ENCODE measurements at regions not wholly inside any gene's neighbourhood (a gene's known extent, or its start where the extent isn't known, plus 50 kb on each side); places are given as distances from the start of the nearest gene placed in this dataset.
A peak's percentile ranks its signal among the peaks of the same experiment; 100 is the strongest.

GRCh38 chr20:10990625-10991382, 317.0 kb upstream of the JAG1 start:
- DNase-seq (ENCODE audit: low read depth, low spot score), result no peak

GRCh38 chr20:10992731-10993130, 318.9 kb upstream of the JAG1 start:
- peak; percentile 58 for DNase-seq (ENCODE audit: low read depth, low spot score)

GRCh38 chr20:10994991-10995700, 321.3 kb upstream of the JAG1 start:
- DNase-seq (ENCODE audit: low read depth, low spot score), result no peak

- no peak for DNase-seq (ENCODE audit: low read depth, low spot score)
Observed at GRCh38 chr20:10998476-10998875, 324.7 kb upstream of the JAG1 start.

DNA sequence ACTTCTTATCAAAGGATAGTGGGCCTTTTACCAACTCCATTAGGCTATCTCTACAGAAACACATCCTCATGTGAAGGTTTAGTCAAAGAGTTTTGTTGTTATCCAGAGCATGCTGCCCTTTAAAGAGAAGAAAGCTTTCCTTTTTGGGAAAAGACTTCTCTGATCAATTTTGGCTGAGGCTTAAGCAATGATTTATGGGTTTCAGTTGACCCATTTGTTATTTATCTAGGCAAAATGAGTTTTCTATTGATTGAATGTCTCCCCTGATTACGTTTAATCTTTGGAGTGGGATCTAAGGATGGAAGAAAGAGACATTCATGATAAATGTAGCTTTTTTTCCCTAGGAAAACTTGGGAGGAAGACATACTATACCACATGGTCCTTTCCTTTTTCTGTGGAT, 326.6 kb upstream of the JAG1 start:
- no peak for DNase-seq (ENCODE audit: low read depth, low spot score)

DNA sequence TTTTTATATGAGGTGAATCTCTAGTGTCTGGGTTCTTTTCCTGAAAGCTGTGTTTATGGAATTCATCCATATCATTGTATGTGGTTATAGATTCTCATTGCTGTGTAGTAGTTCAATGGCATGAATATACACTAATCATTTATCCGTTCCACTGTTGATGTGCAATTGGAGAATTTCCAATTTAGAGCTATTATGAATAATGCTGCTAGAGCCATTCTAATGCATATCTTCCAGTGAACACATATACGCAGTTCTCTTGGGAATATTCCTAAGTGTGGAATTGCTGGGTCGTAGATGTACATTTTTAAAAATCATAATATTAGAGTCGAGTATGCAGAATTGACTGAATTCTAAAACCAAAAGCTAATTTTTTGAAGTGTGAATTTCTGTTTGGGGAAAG, 327.5 kb upstream of the JAG1 start:
- DNase-seq (ENCODE audit: low read depth, low spot score), result no peak

- no peak for DNase-seq (ENCODE audit: low read depth, low spot score)
Observed at GRCh38 chr20:11001764-11002540, 328.2 kb upstream of the JAG1 start.

DNA sequence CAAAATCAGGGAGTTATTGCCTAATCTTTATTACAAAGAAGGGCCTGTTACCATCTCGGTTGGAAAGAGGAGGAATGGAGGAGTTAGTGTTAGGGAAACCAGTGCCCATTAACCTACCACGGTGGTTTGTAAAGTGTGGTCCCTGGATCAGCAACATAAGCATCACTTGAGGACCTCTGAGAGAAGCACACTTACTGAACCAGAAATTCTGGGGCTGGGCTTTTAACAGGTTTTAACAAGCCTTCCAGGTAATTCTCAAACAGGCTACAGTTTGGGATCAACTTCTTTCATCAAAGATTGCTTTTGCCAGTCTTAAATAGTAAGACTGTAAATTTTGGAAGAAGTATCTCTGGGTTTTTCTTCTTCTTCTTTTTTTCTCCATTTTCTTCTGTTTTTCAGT, 329.5 kb upstream of the JAG1 start:
- no peak for DNase-seq (ENCODE audit: low read depth, low spot score)

DNA sequence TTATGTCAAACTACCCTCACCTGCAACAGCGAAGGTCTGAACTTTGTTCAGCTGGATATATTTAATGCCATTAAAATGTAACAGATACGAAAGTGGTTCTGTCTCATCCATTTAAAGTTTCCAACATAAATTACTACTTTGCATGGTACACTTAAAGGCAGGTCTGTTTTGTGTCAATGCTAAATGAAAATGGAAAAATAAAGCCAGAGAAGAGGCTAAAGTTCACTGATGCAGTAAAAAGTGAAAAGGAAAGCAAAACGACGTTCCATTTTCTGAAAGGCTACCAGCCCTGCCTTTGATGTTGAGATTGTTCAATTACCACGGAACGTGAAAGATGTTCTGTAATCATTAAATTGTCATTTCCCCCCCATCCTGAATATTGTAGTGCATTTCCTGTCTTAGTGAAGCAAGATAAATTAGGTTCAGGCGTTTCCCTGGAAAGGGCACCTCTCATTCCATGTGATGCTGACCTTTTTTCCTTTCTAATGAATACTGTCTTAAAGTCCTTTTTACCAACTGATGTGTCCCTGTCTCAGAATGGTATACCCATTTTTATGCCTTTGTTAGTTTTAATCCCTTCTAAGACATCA, 334.7 kb upstream of the JAG1 start:
- no peak for DNase-seq (ENCODE audit: low read depth, low spot score)

DNA sequence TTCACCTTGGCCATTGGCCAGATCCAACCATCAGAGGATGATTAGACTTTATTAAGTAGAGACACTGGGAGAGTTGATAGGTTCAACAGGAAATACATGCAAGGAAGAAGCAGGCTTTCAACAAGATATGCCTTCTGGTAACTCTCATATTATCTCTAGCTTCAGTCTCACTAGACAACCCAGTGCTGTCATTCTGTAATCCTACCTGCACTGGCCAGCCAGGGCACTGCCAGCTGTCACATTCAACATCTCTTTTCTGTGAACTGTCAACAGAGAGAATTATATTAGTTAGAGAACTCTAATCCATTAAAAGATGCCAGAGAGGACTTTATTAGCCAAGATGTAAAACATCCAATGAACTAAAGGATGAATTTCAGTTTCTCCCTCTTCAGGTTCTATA, 337.9 kb upstream of the JAG1 start:
- DNase-seq (ENCODE audit: low read depth, low spot score), result no peak

DNA sequence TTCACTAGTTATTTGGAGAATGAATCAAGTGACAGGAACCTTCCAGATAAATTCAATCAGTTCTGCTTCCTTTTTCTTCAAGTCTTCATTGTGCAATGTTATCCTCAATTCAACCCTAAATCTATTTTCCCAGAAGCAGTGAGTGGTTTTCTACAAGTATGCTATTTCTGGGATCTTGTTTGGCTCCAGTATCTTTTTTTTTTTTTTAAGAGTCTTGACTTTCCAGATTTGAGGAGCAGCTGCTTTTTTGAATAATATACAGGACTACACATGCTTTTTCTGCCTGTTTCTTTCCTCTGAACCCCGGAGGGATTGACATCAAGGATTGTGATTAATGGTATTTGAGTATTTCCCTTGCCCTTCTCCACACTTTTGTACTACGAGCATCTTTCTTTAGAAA, 339.2 kb upstream of the JAG1 start:
- no peak for DNase-seq (ENCODE audit: low read depth, low spot score)

GRCh38 chr20:11013801-11014200, 340.0 kb upstream of the JAG1 start:
- no peak for DNase-seq (ENCODE audit: low read depth, low spot score)

GRCh38 chr20:11015440-11015839, 341.6 kb upstream of the JAG1 start:
- DNase-seq (ENCODE audit: low read depth, low spot score), result no peak

GRCh38 chr20:11017446-11017845, 343.6 kb upstream of the JAG1 start:
- no peak for DNase-seq (ENCODE audit: low read depth, low spot score)

GRCh38 chr20:11018668-11019170, 344.9 kb upstream of the JAG1 start:
- no peak for DNase-seq (ENCODE audit: low read depth, low spot score)

- no peak for DNase-seq (ENCODE audit: low read depth, low spot score)
Observed at GRCh38 chr20:11020712-11021111, 346.9 kb upstream of the JAG1 start.

DNA sequence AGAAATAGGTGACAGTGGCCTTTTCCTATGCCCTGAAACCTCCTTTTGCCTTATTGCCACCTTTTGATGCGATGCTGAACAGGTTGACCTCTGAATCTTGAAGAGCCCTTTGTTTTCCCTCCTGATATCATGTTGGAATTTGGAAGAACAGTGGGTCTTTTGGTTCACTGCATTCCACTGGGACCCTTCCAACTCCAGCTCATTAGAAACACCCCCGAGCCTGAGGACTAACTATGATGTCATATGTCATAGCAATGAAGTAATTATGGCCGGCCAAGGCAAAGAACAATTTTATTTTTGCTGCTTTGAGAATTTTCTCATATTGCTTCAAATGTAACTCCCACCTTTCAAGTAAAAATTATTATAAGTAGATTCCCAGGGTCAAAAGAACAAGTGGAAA, 353.4 kb upstream of the JAG1 start:
- no peak for DNase-seq (ENCODE audit: low read depth, low spot score)

- no peak for DNase-seq (ENCODE audit: low read depth, low spot score)
Observed at GRCh38 chr20:11030351-11030750, 356.6 kb upstream of the JAG1 start.

GRCh38 chr20:11031300-11031699, 357.5 kb upstream of the JAG1 start:
- no peak for DNase-seq (ENCODE audit: low read depth, low spot score)

DNA sequence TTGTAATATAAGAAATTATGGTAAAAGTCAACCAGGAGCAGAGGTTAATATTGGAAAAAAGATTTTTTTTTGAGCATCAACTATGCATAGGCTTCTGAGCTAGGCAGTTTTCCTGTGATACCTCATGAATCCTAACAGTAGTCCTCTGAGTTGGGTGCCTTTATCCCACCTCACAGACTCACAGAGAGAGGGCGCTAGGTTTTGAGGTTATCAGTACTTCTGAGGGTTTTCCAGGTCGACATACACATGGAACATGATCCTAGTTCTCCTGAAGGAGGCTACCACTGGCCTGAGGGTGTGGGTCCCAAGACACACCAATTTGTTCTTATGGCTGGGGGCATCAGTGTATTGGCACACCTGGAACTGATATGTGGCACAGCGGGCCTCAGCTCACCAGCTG, 358.8 kb upstream of the JAG1 start:
- no peak for DNase-seq (ENCODE audit: low read depth, low spot score)

- DNase-seq (ENCODE audit: low read depth, low spot score), result no peak
Observed at GRCh38 chr20:11034025-11034424, 360.2 kb upstream of the JAG1 start.

DNA sequence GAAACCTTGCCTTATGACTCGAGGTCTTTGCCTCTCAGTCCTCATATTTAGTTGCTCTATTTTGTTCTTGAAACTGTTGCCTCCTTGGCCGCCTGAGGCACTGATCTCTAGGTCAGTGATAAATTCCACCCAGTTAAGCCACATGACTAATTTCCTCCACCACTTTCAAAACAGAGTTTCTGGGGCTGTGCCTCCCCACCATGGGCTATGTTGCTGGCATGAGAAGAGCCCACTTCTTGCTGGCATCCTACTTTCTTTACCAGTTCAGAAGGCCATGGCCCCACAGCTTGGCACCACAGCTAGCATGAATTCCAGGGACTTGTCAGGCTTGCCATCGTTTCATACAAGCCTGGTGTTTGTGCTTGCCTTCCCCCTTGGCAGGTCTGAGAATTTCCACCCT, 361.4 kb upstream of the JAG1 start:
- DNase-seq (ENCODE audit: low read depth, low spot score), result no peak

Measured in smooth muscle cell of the brain vasculature (primary cell).